Liver (tissue), 7 donors: ENCODE measurements at regions not wholly inside any gene's neighbourhood (a gene's known extent, or its start where the extent isn't known, plus 50 kb on each side); places are given as distances from the start of the nearest gene placed in this dataset.

Experiments used
- DNase-seq: peaks from one replicate; pipeline ENCODE4 v3.0.0-alpha.2; 2017; ENCODE audit warnings: low spot score
- H3K27ac ChIP-seq, 2 donors: one replicate each; pipeline ENCODE4 v1.7.0; 2013; ENCODE audit warnings: inconsistent platforms in 2 of 2, low read length in 2 of 2, control low read depth in 1 of 2, low read depth in 1 of 2, mild to moderate bottlenecking in 1 of 2
- H3K27me3 ChIP-seq, 4 donors: one replicate each; pipeline versions ENCODE4 v1.6.1 to v1.7.0; 2013; ENCODE audit warnings: low read length in 3 of 4, inconsistent platforms in 1 of 4, mild to moderate bottlenecking in 1 of 4, moderate library complexity in 1 of 4; ENCODE audit not compliant: control insufficient read depth in 4 of 4, insufficient read depth in 4 of 4
- H3K36me3 ChIP-seq, 4 donors: one replicate each; pipeline versions ENCODE4 v1.6.1 to v1.7.0; 2013; ENCODE audit warnings: low read length in 3 of 4, mild to moderate bottlenecking in 3 of 4, low read depth in 1 of 4, moderate library complexity in 1 of 4; ENCODE audit not compliant: control insufficient read depth in 4 of 4, insufficient read depth in 3 of 4
- H3K4me1 ChIP-seq, 4 donors: one replicate each; pipeline versions ENCODE4 v1.6.1 to v1.7.0; 2013; ENCODE audit warnings: low read length in 3 of 4, mild to moderate bottlenecking in 3 of 4, moderate library complexity in 1 of 4; ENCODE audit not compliant: control insufficient read depth in 4 of 4, insufficient read depth in 4 of 4
- H3K4me3 ChIP-seq, 3 donors: one replicate each; pipeline versions ENCODE4 v1.6.1 to v1.7.0; 2013; ENCODE audit warnings: low read length in 3 of 3, control low read depth in 1 of 3, low read depth in 1 of 3, mild to moderate bottlenecking in 1 of 3
- H3K9ac ChIP-seq, 2 donors: one replicate each; pipeline ENCODE4 v1.7.0; 2013; ENCODE audit warnings: low read length in 2 of 2, mild to moderate bottlenecking in 2 of 2, moderate library complexity in 2 of 2, control low read depth in 1 of 2, low read depth in 1 of 2
- H3K9me3 ChIP-seq, 4 donors: one replicate each; pipeline versions ENCODE4 v1.6.1 to v1.7.0; 2013; ENCODE audit warnings: low read length in 3 of 4; ENCODE audit not compliant: control insufficient read depth in 4 of 4
- EGR1 ChIP-seq, 2 donors: IDR thresholded peaks; 2 replicates each; pipeline ENCODE4 v1.6.1; 2016 to 2018; ENCODE audit warnings: antibody characterized with exemption in 2 of 2, low read depth in 2 of 2
- FOXA1 ChIP-seq: IDR thresholded peaks from 2 replicates; pipeline ENCODE4 v1.6.1; 2016; ENCODE audit warnings: antibody characterized with exemption
- FOXA2 ChIP-seq: IDR thresholded peaks from 2 replicates; pipeline ENCODE4 v1.6.1; 2016; ENCODE audit warnings: antibody characterized with exemption
- GABPA ChIP-seq, 2 donors: IDR thresholded peaks in 1 of 2; conservative IDR thresholded peaks in 1 of 2; 2 replicates each; pipeline ENCODE4 v1.6.1; 2016; ENCODE audit warnings: antibody characterized with exemption in 2 of 2, mild to moderate bottlenecking in 1 of 2, moderate library complexity in 1 of 2
- HNF4A ChIP-seq, 2 donors: conservative IDR thresholded peaks; 2 replicates each; pipeline ENCODE4 v1.6.1; 2016; ENCODE audit warnings: antibody characterized with exemption in 2 of 2, mild to moderate bottlenecking in 2 of 2
- JUND ChIP-seq, 2 donors: IDR thresholded peaks; 2 replicates each; pipeline ENCODE4 v1.6.1; 2016; ENCODE audit warnings: antibody characterized with exemption in 2 of 2
- REST ChIP-seq: IDR thresholded peaks from 2 replicates; pipeline ENCODE4 v1.6.1; 2016; ENCODE audit warnings: antibody characterized with exemption, mild to moderate bottlenecking
- RXRA ChIP-seq, 2 donors: IDR thresholded peaks; 2 replicates each; pipeline ENCODE4 v1.6.1; 2017 to 2018; ENCODE audit warnings: antibody characterized with exemption in 2 of 2, mild to moderate bottlenecking in 1 of 2
- TAF1 ChIP-seq: conservative IDR thresholded peaks from 2 replicates; pipeline ENCODE4 v1.6.1; 2016; ENCODE audit warnings: antibody characterized with exemption, mild to moderate bottlenecking
- WGBS: extraction: QIAGEN DNeasy Blood & Tissue Kit; methylation state at CpG from one replicate; pipeline ENCODE4 v1.1.7; 2013; 5-methylcytosine and 5-hydroxymethylcytosine counted together
- TF ChIP-seq, protein P1 (sequence below): IDR thresholded peaks from 2 replicates; pipeline ENCODE4 v1.6.1; 2016; ENCODE audit warnings: antibody characterized with exemption
- TF ChIP-seq, protein P2 (sequence below): IDR thresholded peaks from 2 replicates; pipeline ENCODE4 v1.6.1; 2016; ENCODE audit warnings: antibody characterized with exemption
- donor health status: healthy.
- donor health status: healthy.
- donor health status: healthy.
- donor health status: healthy.

DNA sequence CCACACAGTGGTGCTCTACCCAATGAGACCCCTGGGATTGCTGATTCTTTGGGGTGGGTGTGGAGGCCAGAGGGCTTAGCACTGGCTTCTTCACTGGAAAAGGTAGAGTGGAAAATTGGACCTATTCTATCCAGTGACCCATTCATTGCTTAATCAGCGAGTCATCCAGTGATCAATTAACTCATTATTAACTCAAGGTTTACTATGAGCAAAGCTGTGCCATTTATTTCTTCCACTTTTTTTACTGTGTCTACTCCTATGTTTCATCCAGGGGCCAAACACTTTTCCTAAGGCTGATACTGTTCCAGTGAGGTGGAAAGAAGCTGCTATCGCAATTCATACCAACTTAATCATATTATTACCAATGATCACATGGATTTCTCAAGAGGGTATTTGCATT lies 363.9 kb downstream of the RPS6KC1 start:
- DNase-seq = peak; percentile 16
- no peaks in the 10 kb centered on the region for H3K9me3 ChIP-seq
- WGBS = 95% methylated on average over 2 of the region's 2 CpGs

DNA sequence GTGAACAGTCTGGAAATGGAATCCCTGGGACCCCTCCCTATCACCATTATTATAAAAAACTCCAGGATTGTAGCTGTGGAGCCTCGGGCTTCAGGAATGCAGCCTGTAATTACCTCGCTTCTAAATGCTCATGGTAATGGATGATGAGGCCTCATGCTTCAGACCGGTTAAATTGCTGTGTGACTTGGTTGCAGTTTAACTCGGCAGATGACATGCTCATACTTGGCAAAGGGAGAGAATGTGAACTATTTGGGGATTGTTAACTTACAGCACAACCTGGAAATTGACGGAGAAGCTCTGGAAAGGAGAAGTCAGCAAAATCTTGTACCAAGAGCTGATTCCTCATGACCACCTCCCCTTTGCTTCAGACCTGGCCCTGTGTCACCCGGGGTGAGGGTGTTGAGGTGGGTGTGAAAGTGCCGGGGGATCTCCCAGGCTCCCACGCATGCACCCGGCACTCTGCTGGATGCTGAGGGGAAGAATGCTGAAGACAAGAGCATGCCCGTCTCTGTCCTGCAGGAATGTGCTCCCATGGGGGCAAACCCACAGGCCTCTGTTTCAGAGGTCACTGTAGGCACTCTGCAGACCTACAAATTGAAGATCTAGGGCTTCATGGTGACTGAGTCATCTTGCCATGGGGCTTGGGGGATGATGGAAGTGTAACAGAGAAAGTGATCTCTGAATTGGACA lies 364.8 kb downstream of the RPS6KC1 start:
- TF ChIP-seq REST = no peak
- TF ChIP-seq, protein P1, sequence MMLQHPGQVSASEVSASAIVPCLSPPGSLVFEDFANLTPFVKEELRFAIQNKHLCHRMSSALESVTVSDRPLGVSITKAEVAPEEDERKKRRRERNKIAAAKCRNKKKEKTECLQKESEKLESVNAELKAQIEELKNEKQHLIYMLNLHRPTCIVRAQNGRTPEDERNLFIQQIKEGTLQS = no peak
- no peak for TF ChIP-seq HNF4A (conservative IDR thresholded peaks at IDR 0.05)
- no peak for TF ChIP-seq GABPA (IDR thresholded peaks at IDR 0.05 in 1 of 2, conservative IDR thresholded peaks at IDR 0.05 in 1 of 2)
- TF ChIP-seq EGR1 (IDR thresholded peaks at IDR 0.05; ENCODE audit: low read depth in 2 of 2) = no peak
- TF ChIP-seq, protein P2, sequence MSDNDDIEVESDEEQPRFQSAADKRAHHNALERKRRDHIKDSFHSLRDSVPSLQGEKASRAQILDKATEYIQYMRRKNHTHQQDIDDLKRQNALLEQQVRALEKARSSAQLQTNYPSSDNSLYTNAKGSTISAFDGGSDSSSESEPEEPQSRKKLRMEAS = no peak
- no peak for TF ChIP-seq JUND (IDR thresholded peaks at IDR 0.05)
- TF ChIP-seq FOXA1 = no peak
- no peak for TF ChIP-seq FOXA2
- TF ChIP-seq RXRA (IDR thresholded peaks at IDR 0.05) = no peak
- no peak overlapping the region for H3K4me3 ChIP-seq
- H3K9me3 ChIP-seq = no peaks in the 10 kb centered on the region
- no peaks in the 10 kb centered on the region for H3K4me1 ChIP-seq
- peak; percentile 20 for DNase-seq
- no peaks in the 10 kb centered on the region for H3K36me3 ChIP-seq
- H3K27me3 ChIP-seq = no peaks in the 10 kb centered on the region
- 80% methylated on average over 10 of the region's 10 CpGs for WGBS
- no peak overlapping the region for H3K9ac ChIP-seq
- H3K27ac ChIP-seq = no peak overlapping the region

More for the DNA sequence above, 363.9 kb downstream of the RPS6KC1 start:
- H3K36me3 ChIP-seq = no peaks in the 10 kb centered on the region
- H3K27me3 ChIP-seq = no peaks in the 10 kb centered on the region
- no peak overlapping the region for H3K27ac ChIP-seq
- no peak overlapping the region for H3K9ac ChIP-seq
- TF ChIP-seq RXRA (IDR thresholded peaks at IDR 0.05) = no peak
- TF ChIP-seq JUND (IDR thresholded peaks at IDR 0.05) = no peak
- no peak for TF ChIP-seq TAF1
- TF ChIP-seq EGR1 (IDR thresholded peaks at IDR 0.05; ENCODE audit: low read depth in 2 of 2) = no peak
- TF ChIP-seq FOXA2 = no peak
- TF ChIP-seq, protein P1 = no peak
- TF ChIP-seq, protein P2 = no peak
- no peak overlapping the region for H3K4me3 ChIP-seq
- no peaks in the 10 kb centered on the region for H3K4me1 ChIP-seq
